ENCODE measurements at regions not wholly inside any gene's neighbourhood (a gene's known extent, or its start where the extent isn't known, plus 50 kb on each side); places are given as distances from the start of the nearest gene placed in this dataset.

- no peak overlapping the region for H3K27ac Mint-ChIP-seq
- no peak overlapping the region for H3K4me2 ChIP-seq
- TF ChIP-seq REST (IDR thresholded peaks at IDR 0.05; ENCODE audit: unreplicated experiment) (no peak), ZNF462 (CRISPR knock-in tag; IDR thresholded peaks at IDR 0.05) (no peak), STAT1 (IDR thresholded peaks at IDR 0.05; ENCODE audit: unreplicated experiment) (no peak), CTCF (conservative IDR thresholded peaks at IDR 0.05; ENCODE audit: low read depth in 2 of 2) (no peak), ETS1 (IDR thresholded peaks at IDR 0.05) (no peak), EZH2phosphoT487 (IDR thresholded peaks at IDR 0.05; ENCODE audit: unreplicated experiment) (no peak), NANOG (IDR thresholded peaks at IDR 0.05; ENCODE audit: borderline replicate concordance) (no peak), JUNB (IDR thresholded peaks at IDR 0.05; ENCODE audit: unreplicated experiment) (no peak), EZH2 (IDR thresholded peaks at IDR 0.05; ENCODE audit: low read depth, unreplicated experiment) (no peak), ZNF331 (CRISPR knock-in tag; IDR thresholded peaks at IDR 0.05; ENCODE audit: low read depth) (no peak), CREB1 (CRISPR knock-in tag; IDR thresholded peaks at IDR 0.05; ENCODE audit: low read depth) (no peak), ZNF114 (CRISPR knock-in tag; IDR thresholded peaks at IDR 0.05) (no peak), POLR2AphosphoS5 (IDR thresholded peaks at IDR 0.05; ENCODE audit: low read depth) (no peak)
- H3K36me3 ChIP-seq (ENCODE audit: insufficient read depth): no peaks in the 10 kb centered on the region
- H3K27ac ChIP-seq (ENCODE audit: low read depth): no peak overlapping the region
- H3F3A ChIP-seq (replicated peaks; ENCODE audit: low read depth): no peaks in the 10 kb centered on the region
- peaks cover 13% of the 10 kb centered on the region for H3K4me1 Mint-ChIP-seq
- H3K4me1 ChIP-seq (ENCODE audit: insufficient read depth): peaks cover 14% of the 10 kb centered on the region
- H3K9me3 Mint-ChIP-seq: no peaks in the 10 kb centered on the region
- H3K9me2 ChIP-seq (ENCODE audit: insufficient read depth): no peaks in the 10 kb centered on the region
- H3K79me2 ChIP-seq (replicated peaks; ENCODE audit: insufficient read depth): no peaks in the 10 kb centered on the region
- no peaks in the 10 kb centered on the region for H4K20me1 ChIP-seq (replicated peaks; ENCODE audit: insufficient read depth)
- ATAC-seq: no peak
- H3K4me3 Mint-ChIP-seq: no peak overlapping the region
- H2AFZ ChIP-seq: no peak overlapping the region
- no peaks in the 10 kb centered on the region for H3K27me3 Mint-ChIP-seq (ENCODE audit: insufficient read depth, low read depth, poor library complexity)
- H3K27me3 ChIP-seq (ENCODE audit: insufficient read depth): no peaks in the 10 kb centered on the region
- no peaks in the 10 kb centered on the region; the same call in 2 of the 3 replicates for H3K36me3 Mint-ChIP-seq (ENCODE audit: low read depth)
- no peak overlapping the region for H3K4me3 ChIP-seq
- DNase-seq (ENCODE audit: low spot score): no peak
Measured at GRCh38 chr4:171035909-171036308, 777.3 kb upstream of the GALNTL6 start.

Measured in GM23338 (cell line).